Heart left ventricle (tissue), 16 donors: ENCODE measurements at regions not wholly inside any gene's neighbourhood (a gene's known extent, or its start where the extent isn't known, plus 50 kb on each side); places are given as distances from the start of the nearest gene placed in this dataset.
A peak's percentile ranks its signal among the peaks of the same experiment; 100 is the strongest.

Source experiments
- ATAC-seq, 4 donors: fragments of 200-7000 bp; cut with Tn5 transposase; one replicate each; pipeline ENCODE4 v1.9.1; 2020 to 2022; ENCODE audit warnings: moderate library complexity in 4 of 4, mild to moderate bottlenecking in 3 of 4, moderate number of reproducible peaks in 1 of 4
- DNase-seq, 5 donors: peaks; one replicate each; pipeline ENCODE4 v3.0.0-alpha.2; 2020
- H3K27ac ChIP-seq, 12 donors: fragments of 200-600 bp; sonication (generic) in 4 of 12; one replicate each; pipeline versions ENCODE4 v1.5.0 to v1.8.0; 2016 to 2022; ENCODE audit warnings: mild to moderate bottlenecking in 2 of 12
- H3K27me3 ChIP-seq, 9 donors: fragments of 200-600 bp; sonication (generic) in 2 of 9; one replicate each; pipeline versions ENCODE4 v1.5.1 to v1.8.0; 2016 to 2022; ENCODE audit warnings: mild to moderate bottlenecking in 3 of 9
- H3K36me3 ChIP-seq, 9 donors: fragments of 200-600 bp; sonication (generic) in 2 of 9; one replicate each; pipeline versions ENCODE4 v1.5.0 to v1.8.0; 2018 to 2022; ENCODE audit warnings: mild to moderate bottlenecking in 2 of 9
- H3K4me1 ChIP-seq, 12 donors: fragments of 200-600 bp; sonication (generic) in 4 of 12; one replicate each; pipeline versions ENCODE4 v1.5.0 to v1.8.0; 2016 to 2022; ENCODE audit warnings: mild to moderate bottlenecking in 3 of 12
- H3K4me3 ChIP-seq, 12 donors: fragments of 200-600 bp; sonication (generic) in 4 of 12; one replicate each; pipeline versions ENCODE4 v1.5.0 to v1.8.0; 2017 to 2022; ENCODE audit warnings: mild to moderate bottlenecking in 9 of 12, moderate library complexity in 4 of 12
- H3K9me3 ChIP-seq, 12 donors: fragments of 200-600 bp; sonication (generic) in 4 of 12; one replicate each; pipeline versions ENCODE4 v1.5.0 to v1.8.0; 2016 to 2022; ENCODE audit warnings: mild to moderate bottlenecking in 1 of 12
- CTCF ChIP-seq, 12 donors: fragments of 200-600 bp; sonication (generic) in 4 of 12; IDR thresholded peaks; one replicate each; pipeline versions ENCODE4 v1.5.0 to v1.8.0; 2018 to 2022; ENCODE audit warnings: antibody characterized with exemption in 12 of 12, mild to moderate bottlenecking in 5 of 12
- POLR2A ChIP-seq, 2 donors: fragments of 450-650 bp; IDR thresholded peaks; one replicate each; pipeline ENCODE4 v1.6.1; 2017; ENCODE audit warnings: antibody characterized with exemption in 2 of 2, mild to moderate bottlenecking in 2 of 2, moderate library complexity in 2 of 2
- WGBS, 4 donors: extraction: QIAGEN DNeasy Blood & Tissue Kit in 2 of 4; methylation state at CpG; one replicate each; pipeline versions ENCODE4 v1.1.5 to v1.1.7; 2013 to 2018; 5-methylcytosine and 5-hydroxymethylcytosine counted together
- intact Hi-C, 10 donors: fragments of 100-400 bp; cut with DNase I; formaldehyde crosslinking; loops; one replicate each; pipeline versions ENCODE4 v1.11.1 to v1.14.2; 2022
- donor health status: ischemic (EF 13 %, LVEDD 7.1; RV severe dilation, severe dysfunction).
- donor health status: healthy with polysubstance abuse.
- donor health status: DM: no; HTN: yes; CAD: no.
- donor health status: DM: no; HTN: no; CAD: no.
- donor health status: ischemic (EF 25% LVEDD 6.9; RV normal size, moderate dysfunction).
- donor health status: ischemic (EF 25% LVEDD 5.7; RV mildly dilated, moderate dysfunction).
- donor health status: healthy.
- donor health status: DM: yes; HTN: yes; CAD: no.
- donor health status: ischemic (EF 35%, LVEDD 5.7; RV mildly dilated, moderate dysfunction).
- donor health status: nonischemic (EF 11% LVEDD 7.7; RV severe dilation, severe dysfunction).
- donor health status: DM: yes; HTN: yes; CAD: no.
- donor health status: PGD.
- donor health status: ischemic (EF 29% LVEDD 5.4; RV normal size, mild dysfunction).
- donor health status: nonischemic (EF 23%, LVEDD 6.1; RV moderate dilation, normal function).

DNA sequence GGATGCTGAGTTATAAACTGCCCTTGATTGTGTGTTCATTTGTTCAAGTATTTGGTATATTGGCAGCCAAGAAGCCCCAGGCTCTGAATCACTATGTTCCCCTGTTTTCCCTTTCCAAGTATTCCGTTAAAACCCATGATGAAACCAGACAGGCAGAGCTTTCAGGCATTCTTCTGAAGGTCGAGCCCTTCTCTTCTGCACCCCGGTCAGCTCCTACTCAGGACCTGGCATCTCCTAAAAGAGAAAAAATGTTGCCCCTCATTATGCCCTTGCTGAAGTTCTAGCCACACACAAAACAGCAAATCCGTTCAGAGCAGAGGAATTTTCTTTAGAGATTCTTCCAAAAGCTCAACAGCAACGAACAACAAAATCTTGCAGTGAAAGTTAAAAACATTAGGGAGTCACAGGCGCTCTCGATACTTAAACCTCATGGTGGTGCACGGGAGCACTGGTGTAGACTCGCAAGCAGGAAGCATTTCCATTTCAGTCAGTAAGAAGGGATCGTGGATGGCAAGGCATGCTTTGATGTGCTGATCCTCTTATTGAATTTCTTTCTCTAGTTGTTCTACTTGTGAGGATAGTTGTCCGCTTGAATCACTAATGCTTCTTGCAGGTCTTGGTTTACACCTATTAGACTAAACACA, 264.9 kb downstream of the SKIDA1 start:
- intact Hi-C loops, result loop anchor here in 3 of 10 donors (5.0 to 10.0 kb wide), 3 partner anchors 163 to 406 kb away; no protein-coding TSS in a partner anchor
- Histone ChIP-seq H3K4me1 (peaks cover 0 to 8% (median 0%) of the 10 kb centered on the region in 12 donors), H3K27ac (no peak overlapping the region), H3K4me3 (no peak overlapping the region), H3K9me3 (no peaks in the 10 kb centered on the region), H3K27me3 (no peaks in the 10 kb centered on the region), H3K36me3 (no peaks in the 10 kb centered on the region)
- ATAC-seq (peak in 2 of 4 donors; percentile 29 to 59), DNase-seq (no peak)
- TF ChIP-seq POLR2A (IDR thresholded peaks at IDR 0.05) (no peak), CTCF (IDR thresholded peaks at IDR 0.05) (no peak)
- WGBS, 4 donors, result 76 to 80% (median 78%) methylated on average over 11 of the region's 11 CpGs

- TF ChIP-seq POLR2A (IDR thresholded peaks at IDR 0.05) (no peak), CTCF (IDR thresholded peaks at IDR 0.05) (no peak)
- DNase-seq (peak in 3 of 5 donors; percentile 8 to 61 (median 27)), ATAC-seq (peak in 2 of 4 donors; percentile 68 to 82)
- Histone ChIP-seq H3K4me3 (no peak overlapping the region), H3K4me1 (peaks cover 0 to 8% (median 0%) of the 10 kb centered on the region in 12 donors), H3K27me3 (no peaks in the 10 kb centered on the region), H3K27ac (no peak overlapping the region), H3K36me3 (no peaks in the 10 kb centered on the region), H3K9me3 (no peaks in the 10 kb centered on the region)
- intact Hi-C loops, result loop anchor here in 3 of 10 donors (5.0 to 10.0 kb wide), 3 partner anchors 163 to 405 kb away; no protein-coding TSS in a partner anchor
- 51 to 78% (median 66%) methylated on average over 6 of the region's 6 CpGs for WGBS, 4 donors
Observed at GRCh38 chr10:21260066-21260465, 265.4 kb downstream of the SKIDA1 start.

- Histone ChIP-seq H3K4me3 (no peak overlapping the region), H3K9me3 (no peaks in the 10 kb centered on the region), H3K36me3 (no peaks in the 10 kb centered on the region), H3K4me1 (peaks cover 0 to 8% (median 0%) of the 10 kb centered on the region in 12 donors), H3K27ac (no peak overlapping the region), H3K27me3 (no peaks in the 10 kb centered on the region)
- 35 to 85% (median 63%) methylated on average over 2 of the region's 2 CpGs for WGBS, 4 donors
- ATAC-seq (no peak), DNase-seq (no peak)
- TF ChIP-seq CTCF (IDR thresholded peaks at IDR 0.05) (no peak), POLR2A (IDR thresholded peaks at IDR 0.05) (no peak)
- intact Hi-C loops, result no loop called here
Observed at GRCh38 chr10:21257919-21258318, 267.6 kb downstream of the SKIDA1 start.

DNA sequence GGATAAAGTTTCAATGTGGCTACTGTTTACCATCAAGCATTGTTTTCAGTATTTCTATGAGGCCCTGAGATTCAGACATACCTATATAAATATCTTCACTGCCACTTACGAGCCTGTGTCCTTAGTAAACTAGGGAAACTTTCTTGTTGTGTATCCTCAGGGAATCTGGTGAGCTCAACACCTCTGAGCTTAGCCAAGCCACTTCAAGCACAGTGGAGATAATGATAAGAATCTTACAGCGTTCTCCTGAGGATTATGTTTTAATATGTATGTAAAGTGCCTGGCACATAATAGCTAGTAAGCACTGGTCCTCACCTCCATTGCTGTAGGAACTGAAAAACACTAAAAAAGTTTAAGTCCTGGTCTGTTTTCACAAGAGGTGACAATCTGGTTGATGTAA, 268.3 kb downstream of the SKIDA1 start:
- no peaks in the 10 kb centered on the region for H3K9me3 ChIP-seq
- intact Hi-C loops, result no loop called here
- no peak for TF ChIP-seq POLR2A (IDR thresholded peaks at IDR 0.05)
- TF ChIP-seq CTCF (IDR thresholded peaks at IDR 0.05), result no peak

More for the DNA sequence above, 268.3 kb downstream of the SKIDA1 start:
- WGBS, 4 donors, result 78 to 79% (median 79%) methylated on average over 2 of the region's 2 CpGs
- ATAC-seq, result no peak
- H3K4me3 ChIP-seq, result no peak overlapping the region
- no peaks in the 10 kb centered on the region for H3K27me3 ChIP-seq
- no peaks in the 10 kb centered on the region for H3K36me3 ChIP-seq
- H3K4me1 ChIP-seq, result peaks cover 0 to 8% (median 0%) of the 10 kb centered on the region in 12 donors
- no peak for DNase-seq
- H3K27ac ChIP-seq, result no peak overlapping the region
